ENCODE measurements at regions not wholly inside any gene's neighbourhood (a gene's known extent, or its start where the extent isn't known, plus 50 kb on each side); places are given as distances from the start of the nearest gene placed in this dataset.

DNA sequence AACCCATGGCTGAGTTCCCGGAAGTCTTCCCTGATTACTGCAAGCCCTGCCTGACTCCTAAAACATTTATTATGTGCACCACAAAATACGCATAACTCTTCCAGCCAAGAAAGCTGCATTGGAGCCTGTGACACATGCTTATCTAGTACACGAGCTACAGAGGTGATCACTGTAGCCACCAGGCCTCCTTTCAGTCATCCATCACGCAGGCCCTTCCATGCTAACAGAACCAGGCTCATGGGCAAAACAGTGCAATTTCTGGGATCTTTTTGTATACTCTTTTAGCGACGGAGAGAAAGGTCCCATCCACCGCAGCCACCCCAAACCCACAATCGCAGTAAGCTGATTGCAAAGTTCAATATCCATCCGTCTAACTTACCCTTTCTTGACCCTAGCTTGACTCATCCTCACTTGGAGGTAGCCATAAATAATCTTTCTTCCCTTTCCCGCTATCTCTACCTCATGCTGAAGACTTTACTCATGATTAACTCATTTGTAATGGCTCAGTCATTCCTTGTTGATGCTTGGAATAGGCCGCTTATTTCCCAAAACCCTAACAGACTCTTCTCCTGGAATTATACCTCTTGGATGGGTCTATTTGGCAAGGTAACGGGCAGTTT, 1203.5 kb downstream of the TYW1 start:
- ATAC-seq (no peak), DNase-seq (no peak)
- no peaks in the 10 kb centered on the region for H3K27me3 ChIP-seq
- 68 to 85% (median 78%) methylated on average over 12 of the region's 12 CpGs for WGBS, 4 donors
- no peak overlapping the region for H3K4me3 ChIP-seq
- H3K27ac ChIP-seq = no peak overlapping the region
- no peaks in the 10 kb centered on the region for H3K4me1 ChIP-seq
- TF ChIP-seq, protein P1, sequence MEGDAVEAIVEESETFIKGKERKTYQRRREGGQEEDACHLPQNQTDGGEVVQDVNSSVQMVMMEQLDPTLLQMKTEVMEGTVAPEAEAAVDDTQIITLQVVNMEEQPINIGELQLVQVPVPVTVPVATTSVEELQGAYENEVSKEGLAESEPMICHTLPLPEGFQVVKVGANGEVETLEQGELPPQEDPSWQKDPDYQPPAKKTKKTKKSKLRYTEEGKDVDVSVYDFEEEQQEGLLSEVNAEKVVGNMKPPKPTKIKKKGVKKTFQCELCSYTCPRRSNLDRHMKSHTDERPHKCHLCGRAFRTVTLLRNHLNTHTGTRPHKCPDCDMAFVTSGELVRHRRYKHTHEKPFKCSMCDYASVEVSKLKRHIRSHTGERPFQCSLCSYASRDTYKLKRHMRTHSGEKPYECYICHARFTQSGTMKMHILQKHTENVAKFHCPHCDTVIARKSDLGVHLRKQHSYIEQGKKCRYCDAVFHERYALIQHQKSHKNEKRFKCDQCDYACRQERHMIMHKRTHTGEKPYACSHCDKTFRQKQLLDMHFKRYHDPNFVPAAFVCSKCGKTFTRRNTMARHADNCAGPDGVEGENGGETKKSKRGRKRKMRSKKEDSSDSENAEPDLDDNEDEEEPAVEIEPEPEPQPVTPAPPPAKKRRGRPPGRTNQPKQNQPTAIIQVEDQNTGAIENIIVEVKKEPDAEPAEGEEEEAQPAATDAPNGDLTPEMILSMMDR (IDR thresholded peaks at IDR 0.05) = no peak
- no peak for TF ChIP-seq POLR2A (IDR thresholded peaks at IDR 0.05)
- H3K36me3 ChIP-seq = no peaks in the 10 kb centered on the region
- intact Hi-C loops (cut with DNase I) = no loop called here
- peaks cover 0 to 4% (median 0%) of the 10 kb centered on the region in 12 donors for H3K9me3 ChIP-seq

DNA sequence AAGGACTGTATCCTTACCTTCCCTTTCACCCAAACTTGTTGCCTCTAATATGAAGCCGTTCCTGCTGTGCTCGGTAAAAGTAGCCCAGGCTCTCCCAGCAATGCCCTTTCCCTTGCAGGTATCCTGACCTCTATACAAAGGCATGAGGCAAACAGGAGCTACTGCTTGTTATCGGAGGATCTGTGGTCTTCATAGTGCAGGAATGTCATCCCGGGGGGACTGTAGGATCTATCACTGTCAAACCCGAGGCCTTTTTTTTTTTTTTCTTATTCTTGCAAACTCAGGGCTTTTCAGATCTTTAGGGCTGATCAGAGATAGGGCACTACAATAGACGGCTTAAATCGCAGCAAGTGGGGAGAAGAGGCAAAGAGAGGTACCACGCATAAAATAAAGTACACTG, 1206.6 kb downstream of the TYW1 start:
- Histone ChIP-seq H3K4me1 (no peaks in the 10 kb centered on the region), H3K4me3 (no peak overlapping the region), H3K27me3 (no peaks in the 10 kb centered on the region), H3K27ac (no peak overlapping the region), H3K9me3 (no peaks in the 10 kb centered on the region), H3K36me3 (no peaks in the 10 kb centered on the region)
- 72 to 77% (median 76%) methylated on average over 8 of the region's 8 CpGs for WGBS, 4 donors
- intact Hi-C loops (cut with DNase I) = no loop called here
- ATAC-seq (no peak), DNase-seq (no peak)
- TF ChIP-seq, protein P1 (IDR thresholded peaks at IDR 0.05) = no peak
- no peak for TF ChIP-seq POLR2A (IDR thresholded peaks at IDR 0.05)

DNA sequence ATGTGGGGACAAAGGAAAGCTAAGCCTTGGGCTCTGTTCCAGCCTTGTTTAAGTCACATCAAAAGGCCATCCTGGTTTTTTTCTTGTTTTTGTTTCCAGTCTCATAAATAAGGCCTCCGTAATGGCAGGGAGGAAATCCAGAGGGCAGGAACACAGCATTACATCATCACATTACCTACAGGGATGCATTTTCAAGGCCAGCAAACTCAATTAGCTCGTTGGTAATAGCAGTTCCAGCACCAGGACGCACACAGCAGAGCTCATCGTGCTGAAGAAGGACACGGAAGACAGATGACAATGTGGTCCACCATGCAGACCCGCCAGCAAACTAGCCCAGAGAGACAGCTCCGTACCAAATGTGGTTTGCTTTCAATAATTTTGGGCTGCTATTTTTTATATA, 1209.2 kb downstream of the TYW1 start:
- no peaks in the 10 kb centered on the region for H3K9me3 ChIP-seq
- WGBS, 4 donors = 61 to 66% (median 63%) methylated on average over 7 of the region's 7 CpGs
- H3K4me3 ChIP-seq = no peak overlapping the region
- ATAC-seq = no peak
- H3K4me1 ChIP-seq = no peaks in the 10 kb centered on the region
- no peak overlapping the region for H3K27ac ChIP-seq
- H3K36me3 ChIP-seq = no peaks in the 10 kb centered on the region
- DNase-seq = no peak
- TF ChIP-seq POLR2A (IDR thresholded peaks at IDR 0.05) = no peak
- intact Hi-C loops (cut with DNase I) = no loop called here
- H3K27me3 ChIP-seq = no peaks in the 10 kb centered on the region

DNA sequence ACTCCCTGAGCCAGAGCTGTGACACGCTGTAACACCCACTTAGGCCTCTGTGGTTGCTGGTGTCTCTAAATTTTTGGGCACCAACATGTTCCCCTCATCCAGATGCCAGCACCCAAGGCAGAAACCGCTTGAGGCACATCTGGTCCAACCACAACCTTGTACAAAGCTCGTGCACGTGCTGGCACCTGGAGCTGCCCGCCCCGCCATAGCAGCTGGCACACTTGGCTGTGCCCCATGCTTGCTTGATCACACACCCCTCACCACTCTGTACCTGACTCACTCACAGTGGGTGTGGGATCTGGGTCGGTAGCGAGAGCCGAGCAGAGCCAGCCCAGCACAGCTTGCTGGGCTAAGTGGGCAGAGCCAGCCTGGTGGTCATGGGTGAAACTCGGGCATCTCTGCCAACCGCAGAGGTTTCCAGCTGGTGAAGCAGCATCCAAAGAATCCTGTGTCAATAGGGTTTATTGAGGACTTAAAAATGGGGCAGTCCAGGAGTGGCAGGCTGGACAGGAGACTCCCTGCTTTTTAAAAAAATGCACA, 1210.4 kb downstream of the TYW1 start:
- WGBS, 4 donors = 93 to 95% (median 93%) methylated on average over 4 to 11 of the region's 11 CpGs
- Histone ChIP-seq H3K9me3 (no peaks in the 10 kb centered on the region), H3K36me3 (no peaks in the 10 kb centered on the region), H3K4me3 (no peak overlapping the region), H3K27me3 (no peaks in the 10 kb centered on the region), H3K27ac (no peak overlapping the region), H3K4me1 (no peaks in the 10 kb centered on the region)
- no peak for ATAC-seq
- TF ChIP-seq POLR2A (IDR thresholded peaks at IDR 0.05) = no peak
- TF ChIP-seq, protein P1 (IDR thresholded peaks at IDR 0.05) = no peak
- intact Hi-C loops (cut with DNase I) = no loop called here
- no peak for DNase-seq

DNA sequence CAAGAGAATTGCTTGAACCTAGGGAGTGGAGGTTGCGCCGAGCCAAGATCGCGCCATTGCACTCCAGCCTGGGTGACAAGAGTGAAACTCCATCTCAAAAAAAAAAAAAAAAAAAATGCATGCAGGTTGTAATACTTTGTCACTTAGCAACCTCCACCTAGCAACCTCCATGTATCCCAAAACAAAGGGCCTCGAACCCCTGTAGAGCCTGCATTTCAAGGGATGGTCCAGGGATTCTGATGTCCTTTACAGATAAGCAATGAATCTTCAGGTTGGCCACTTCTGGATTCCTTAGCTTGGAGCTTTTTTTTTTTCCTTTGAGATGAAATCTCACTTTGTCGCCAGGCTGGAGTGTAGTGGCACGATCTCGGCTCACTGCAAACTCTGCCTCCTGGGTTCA, 1211.0 kb downstream of the TYW1 start:
- no peak for ATAC-seq
- Histone ChIP-seq H3K4me1 (no peaks in the 10 kb centered on the region), H3K36me3 (no peaks in the 10 kb centered on the region), H3K4me3 (no peak overlapping the region), H3K27ac (no peak overlapping the region), H3K9me3 (no peaks in the 10 kb centered on the region), H3K27me3 (no peaks in the 10 kb centered on the region)
- WGBS, 4 donors = 83 to 95% (median 94%) methylated on average over 8 of the region's 8 CpGs
- TF ChIP-seq POLR2A (IDR thresholded peaks at IDR 0.05) = no peak
- TF ChIP-seq, protein P1 (IDR thresholded peaks at IDR 0.05) = no peak
- no peak for DNase-seq
- intact Hi-C loops (cut with DNase I) = no loop called here
